ENCODE measurements at regions not wholly inside any gene's neighbourhood (a gene's known extent, or its start where the extent isn't known, plus 50 kb on each side); places are given as distances from the start of the nearest gene placed in this dataset.

DNA sequence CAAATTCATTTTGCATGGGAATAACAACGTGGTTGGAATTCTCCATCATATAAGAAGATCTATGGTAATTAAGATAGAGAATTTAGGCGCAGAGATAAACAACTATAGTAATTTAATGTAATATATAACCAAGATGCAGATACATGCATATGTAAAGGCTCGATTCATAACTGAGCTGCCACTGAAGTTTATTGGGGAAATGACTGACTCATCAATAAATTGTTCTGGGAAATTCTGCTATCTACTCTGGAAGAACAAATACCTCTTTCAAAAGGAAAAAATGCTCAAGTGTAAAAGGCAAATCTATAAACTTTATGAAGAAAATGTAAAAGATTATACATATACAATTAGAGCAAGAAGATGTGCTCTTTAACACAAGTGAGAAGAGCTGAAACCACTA lies 596.4 kb downstream of the MMUT start:
- TF ChIP-seq CTCF (conservative IDR thresholded peaks at IDR 0.05; ENCODE audit: low read depth, low read length) (no peak), EZH2 (IDR thresholded peaks at IDR 0.05; ENCODE audit: low read length, unreplicated experiment) (no peak)

Data from PC-3 (cell line).